Erythroblast (primary cell): ENCODE measurements at regions not wholly inside any gene's neighbourhood (a gene's known extent, or its start where the extent isn't known, plus 50 kb on each side); places are given as distances from the start of the nearest gene placed in this dataset.

Source experiments
- GATA1 ChIP-seq: IDR thresholded peaks from 2 replicates; pipeline ENCODE4 v1.6.1; 2011; ENCODE audit warnings: low read depth, mild to moderate bottlenecking, control low read depth, low read length, moderate library complexity
- POLR2A ChIP-seq: IDR thresholded peaks from 2 replicates; pipeline ENCODE4 v1.6.1; 2011; ENCODE audit warnings: mild to moderate bottlenecking, low read length

DNA sequence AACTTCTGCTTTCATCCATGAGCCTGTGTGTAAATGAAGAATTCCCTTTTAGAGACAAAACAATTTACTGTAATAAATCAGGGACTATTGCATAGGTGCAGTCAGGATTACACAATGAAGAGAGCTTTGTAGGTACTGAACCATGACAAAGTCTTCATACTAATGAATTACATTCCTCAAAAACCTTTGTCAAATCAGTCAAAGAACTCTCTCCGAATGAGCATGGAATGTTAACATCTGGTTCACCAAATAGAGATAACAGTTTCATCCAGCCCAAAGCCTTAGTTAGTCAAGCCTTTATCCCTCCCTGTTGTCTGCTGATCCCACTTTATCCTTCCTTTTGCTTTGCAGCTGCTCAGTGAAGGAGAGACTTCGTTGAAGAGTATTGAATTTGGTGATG is 62.9 kb upstream of the DMRTA1 start:
- TF ChIP-seq POLR2A (no peak), GATA1 (no peak)
